OCI-LY7 (cell line): ENCODE measurements at regions not wholly inside any gene's neighbourhood (a gene's known extent, or its start where the extent isn't known, plus 50 kb on each side); places are given as distances from the start of the nearest gene placed in this dataset.

Experiments
- BruUV-seq: library from RNA; stranded (reverse); fragments of 400-500 nt; replicated peaks from 2 replicates; lab custom pipeline; 2021; lab: Mats Ljungman, UMichigan
- CTCF ChIA-PET: fragments of 300-600 bp; sonication (Branson Sonifier 250); formaldehyde crosslinking; loops from one replicate; lab custom pipeline; 2022; ENCODE audit warnings: antibody characterized with exemption; ENCODE audit not compliant: unreplicated experiment; lab: Charles Lee
- POLR2A ChIA-PET: fragments of 300-600 bp; sonication (Branson Sonifier 250); formaldehyde crosslinking; loops from one replicate; lab custom pipeline; 2022; ENCODE audit warnings: antibody characterized with exemption; lab: Charles Lee
- DNase-seq: peaks from one replicate; pipeline ENCODE4 v3.0.0-alpha.2; 2015; ENCODE audit warnings: low spot score
- H2AFZ ChIP-seq: fragments of 200-600 bp; sonication (generic), shearing (Covaris generic); 2 replicates; pipeline ENCODE4 v1.6.1; 2014; ENCODE audit warnings: mild to moderate bottlenecking, antibody characterized with exemption, low read length, moderate library complexity
- H3K27ac ChIP-seq: fragments of 200-600 bp; sonication (generic); 2 replicates; pipeline ENCODE4 v1.5.1; 2014; ENCODE audit warnings: mixed run types, low read depth, mild to moderate bottlenecking, moderate library complexity, low read length, inconsistent platforms; ENCODE audit not compliant: poor library complexity, severe bottlenecking
- H3K36me3 ChIP-seq: fragments of 200-600 bp; sonication (generic); 2 replicates; pipeline ENCODE4 v1.6.1; 2014; ENCODE audit warnings: mild to moderate bottlenecking, antibody characterized with exemption, low read length, moderate library complexity, mixed read lengths; ENCODE audit not compliant: insufficient read depth
- H3K4me1 ChIP-seq: fragments of 200-600 bp; sonication (generic); 2 replicates; pipeline ENCODE4 v1.5.1; 2014; ENCODE audit warnings: mild to moderate bottlenecking, low read length; ENCODE audit not compliant: insufficient read depth, poor library complexity, severe bottlenecking
- H3K4me2 ChIP-seq: fragments of 200-600 bp; sonication (generic); 2 replicates; pipeline ENCODE4 v1.6.1; 2014; ENCODE audit warnings: mild to moderate bottlenecking, low read length
- H3K4me3 ChIP-seq: fragments of 200-600 bp; sonication (generic); 2 replicates; pipeline ENCODE4 v1.5.1; 2014; ENCODE audit warnings: mild to moderate bottlenecking, low read depth, low read length; ENCODE audit not compliant: poor library complexity, severe bottlenecking
- H3K79me2 ChIP-seq: fragments of 200-600 bp; sonication (generic); 2 replicates; pipeline ENCODE4 v1.6.1; 2016; ENCODE audit warnings: low read depth, mild to moderate bottlenecking, low read length, moderate library complexity, mixed read lengths; ENCODE audit not compliant: insufficient read depth
- H3K9me2 ChIP-seq: fragments of 200-600 bp; sonication (generic); 2 replicates; pipeline ENCODE4 v1.6.1; 2016; ENCODE audit warnings: mild to moderate bottlenecking, low read length, mixed read lengths; ENCODE audit not compliant: insufficient read depth
- H3K9me3 ChIP-seq: fragments of 200-600 bp; sonication (generic); 2 replicates; pipeline ENCODE4 v1.6.1; 2014; ENCODE audit warnings: mild to moderate bottlenecking, mixed run types, low read length, mixed read lengths
- H4K20me1 ChIP-seq: fragments of 200-600 bp; sonication (generic); 2 replicates; pipeline ENCODE4 v1.6.1; 2014; ENCODE audit warnings: mild to moderate bottlenecking, antibody characterized with exemption, low read length, moderate library complexity, mixed read lengths; ENCODE audit not compliant: insufficient read depth
- CTCF ChIP-seq: fragments of 200-600 bp; sonication (generic); conservative IDR thresholded peaks from 2 replicates; pipeline ENCODE4 v1.5.1; 2014; ENCODE audit warnings: mild to moderate bottlenecking, antibody characterized with exemption, low read length, moderate library complexity, mixed read lengths
- EZH2phosphoT487 ChIP-seq: fragments of 200-600 bp; sonication (generic); IDR thresholded peaks from 2 replicates; pipeline ENCODE4 v1.6.1; 2018; ENCODE audit warnings: low read depth, borderline replicate concordance, mild to moderate bottlenecking, mixed run types, antibody characterized with exemption, low read length, moderate library complexity, mixed read lengths
- intact Hi-C: fragments of 100-400 bp; cut with micrococcal nuclease; formaldehyde crosslinking; loops from one replicate; pipeline ENCODE4 v1.10.0; 2022; ENCODE audit not compliant: unreplicated experiment

GRCh38 chr6:79813854-79814709 is 133.3 kb downstream of the ELOVL4 start:
- ChIA-PET POLR2A (interaction anchor here (0.7 kb wide), 1 partner anchor 727 kb away, joined by 3 read pairs; no protein-coding TSS in a partner anchor), CTCF (no interaction called here)
- H3K9me2 ChIP-seq, result no peaks in the 10 kb centered on the region
- H3K4me2 ChIP-seq, result no peak overlapping the region
- no TSS peak for BruUV-seq
- DNase-seq, result peak; percentile 60
- no peaks in the 10 kb centered on the region for H3K36me3 ChIP-seq
- H3K79me2 ChIP-seq, result no peaks in the 10 kb centered on the region
- H3K27ac ChIP-seq, result no peak overlapping the region
- intact Hi-C loops, result loop anchor here (5.0 kb wide), 1 partner anchor 37 kb away; no protein-coding TSS in a partner anchor
- H2AFZ ChIP-seq, result no peak overlapping the region
- H3K4me1 ChIP-seq, result no peaks in the 10 kb centered on the region
- no peak overlapping the region for H3K4me3 ChIP-seq
- peak; percentile 90 for TF ChIP-seq CTCF
- TF ChIP-seq EZH2phosphoT487, result no peak
- H3K9me3 ChIP-seq, result no peaks in the 10 kb centered on the region
- H4K20me1 ChIP-seq, result no peaks in the 10 kb centered on the region

DNA sequence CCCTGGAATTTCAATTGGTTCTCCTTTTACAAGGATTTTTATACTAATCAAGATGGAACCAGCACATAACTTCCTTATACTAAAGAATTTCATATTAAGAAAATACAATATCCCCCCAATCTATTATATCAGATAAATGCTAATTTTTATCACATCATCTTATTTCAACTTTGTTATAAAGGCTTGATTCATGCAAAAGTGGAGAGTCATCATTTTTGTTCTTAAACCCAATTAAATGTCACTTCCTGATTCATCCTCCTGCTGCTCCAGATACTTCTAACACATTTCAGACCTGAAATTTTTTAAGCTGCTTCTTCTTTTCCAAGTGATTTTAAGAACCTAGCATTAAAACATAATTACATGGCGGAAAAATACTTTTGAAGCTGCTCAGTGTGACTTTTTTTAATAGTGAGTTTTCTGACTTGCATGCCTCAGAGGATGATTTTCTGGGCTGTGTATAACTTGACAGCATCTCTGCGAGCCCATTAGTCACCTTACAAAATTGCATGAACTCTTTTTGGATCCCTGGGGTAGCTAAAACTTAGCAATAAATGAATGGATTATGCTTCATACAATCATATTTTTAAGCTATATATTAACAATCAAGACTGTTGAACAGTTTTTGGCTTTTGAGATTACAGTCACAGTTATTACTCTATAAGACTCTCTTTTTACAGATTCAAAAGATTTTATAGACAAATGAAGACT is 134.1 kb downstream of the ELOVL4 start:
- Histone ChIP-seq H3K9me3 (no peaks in the 10 kb centered on the region), H3K4me3 (no peak overlapping the region), H3K4me2 (no peak overlapping the region), H3K4me1 (no peaks in the 10 kb centered on the region), H3K79me2 (no peaks in the 10 kb centered on the region), H3K9me2 (no peaks in the 10 kb centered on the region), H3K36me3 (no peaks in the 10 kb centered on the region), H2AFZ (no peak overlapping the region), H4K20me1 (no peaks in the 10 kb centered on the region), H3K27ac (no peak overlapping the region)
- TF ChIP-seq CTCF (no peak), EZH2phosphoT487 (no peak)
- no TSS peak for BruUV-seq
- intact Hi-C loops, result loop anchor here (5.0 kb wide), 1 partner anchor 36 kb away; no protein-coding TSS in a partner anchor
- DNase-seq, result no peak
- CTCF ChIA-PET, result no interaction called here
- POLR2A ChIA-PET, result interaction anchor here (0.7 kb wide), 1 partner anchor 726 kb away, joined by 3 read pairs; no protein-coding TSS in a partner anchor
